ENCODE measurements at regions not wholly inside any gene's neighbourhood (a gene's known extent, or its start where the extent isn't known, plus 50 kb on each side); places are given as distances from the start of the nearest gene placed in this dataset.

DNA sequence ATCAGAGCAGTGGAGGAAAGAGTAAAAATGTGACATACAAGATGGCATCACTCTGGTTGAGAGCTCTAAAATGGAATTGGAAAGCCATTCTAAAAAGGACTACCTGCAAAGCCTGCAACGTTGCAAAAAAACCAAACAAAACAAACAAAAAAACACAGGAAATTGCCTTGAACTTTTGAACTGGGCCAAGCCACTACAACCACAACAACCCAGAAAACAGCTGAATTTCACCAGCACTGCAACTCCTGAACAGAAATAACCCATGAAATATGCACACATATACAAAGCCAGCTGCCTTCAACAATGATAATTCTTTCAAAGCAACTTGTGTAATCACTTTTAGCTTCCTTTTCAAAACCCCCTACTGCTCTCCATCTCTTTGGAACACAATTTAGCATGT lies 326.6 kb upstream of the LRRC4C start:
- TF ChIP-seq CTCF (IDR thresholded peaks at IDR 0.05): no peak
- no peak for TF ChIP-seq SIN3A (IDR thresholded peaks at IDR 0.05; ENCODE audit: borderline replicate concordance, insufficient read depth, low read depth, low read length)
- no peak for TF ChIP-seq POLR2AphosphoS5 (IDR thresholded peaks at IDR 0.05; ENCODE audit: low read depth, low read length)
- TF ChIP-seq TCF7L2 (IDR thresholded peaks at IDR 0.05; ENCODE audit: low read depth, low read length): no peak

Data from Panc1 (cell line).